GM12878 (cell line): ENCODE measurements at regions not wholly inside any gene's neighbourhood (a gene's known extent, or its start where the extent isn't known, plus 50 kb on each side); places are given as distances from the start of the nearest gene placed in this dataset.

ENCODE experiments used
- CREB1 ChIP-seq: IDR thresholded peaks from 2 replicates; pipeline ENCODE4 v1.6.1; 2012; ENCODE audit warnings: low read depth, mild to moderate bottlenecking, inconsistent platforms
- CTCF ChIP-seq, 3 experiments: IDR thresholded peaks in 2 of 3; conservative IDR thresholded peaks in 1 of 3; 2 replicates each; pipeline ENCODE4 v1.5.1; 2011; ENCODE audit warnings: low read depth in 3 of 3, low read length in 3 of 3, mild to moderate bottlenecking in 3 of 3, control low read depth in 2 of 3, moderate library complexity in 2 of 3, inconsistent platforms in 1 of 3, mixed read lengths in 1 of 3; ENCODE audit not compliant: control insufficient read depth in 2 of 3, insufficient read depth in 1 of 3; ENCODE audit errors: extremely low read depth in 1 of 3
- ESRRA ChIP-seq: IDR thresholded peaks from 2 replicates; pipeline ENCODE4 v1.6.1; 2012; ENCODE audit warnings: mild to moderate bottlenecking, low read length, improper control_type of control experiment
- ETV6 ChIP-seq, 2 experiments: fragments of 450-650 bp in 1 of 2; IDR thresholded peaks in 1 of 2; conservative IDR thresholded peaks in 1 of 2; 2 replicates each; pipeline ENCODE4 v1.6.1; 2014; ENCODE audit warnings: antibody characterized with exemption in 1 of 2, borderline replicate concordance in 1 of 2, low read depth in 1 of 2, mild to moderate bottlenecking in 1 of 2, moderate library complexity in 1 of 2
- GATAD2B ChIP-seq: fragments of 450-650 bp; conservative IDR thresholded peaks from 2 replicates; pipeline ENCODE4 v1.6.1; 2017; ENCODE audit warnings: low read depth, mild to moderate bottlenecking, moderate library complexity
- IKZF1 ChIP-seq: fragments of 450-650 bp; conservative IDR thresholded peaks from 2 replicates; pipeline ENCODE4 v1.6.1; 2017; ENCODE audit warnings: antibody characterized with exemption, mild to moderate bottlenecking
- IKZF2 ChIP-seq, 2 experiments: fragments of 450-650 bp; IDR thresholded peaks; 2 replicates each; pipeline ENCODE4 v1.6.1; 2017; ENCODE audit warnings: mild to moderate bottlenecking in 2 of 2, moderate library complexity in 2 of 2
- NFIC ChIP-seq: IDR thresholded peaks from 2 replicates; pipeline ENCODE4 v1.6.1; 2012; ENCODE audit warnings: low read depth, mild to moderate bottlenecking, inconsistent platforms, low read length, moderate library complexity
- NKRF ChIP-seq: fragments of 450-650 bp; conservative IDR thresholded peaks from 2 replicates; pipeline ENCODE4 v1.6.1; 2017; ENCODE audit warnings: mild to moderate bottlenecking, moderate library complexity
- POLR2A ChIP-seq: IDR thresholded peaks from 2 replicates; pipeline ENCODE4 v1.6.1; 2011; ENCODE audit warnings: low read depth, mild to moderate bottlenecking, low read length
- POLR2AphosphoS2 ChIP-seq: IDR thresholded peaks from 2 replicates; pipeline ENCODE4 v1.6.1; 2011; ENCODE audit warnings: low read depth, mild to moderate bottlenecking, low read length, improper control_type of control experiment, moderate library complexity
- POU2F2 ChIP-seq: IDR thresholded peaks from 3 replicates; pipeline ENCODE4 v1.6.1; 2011; ENCODE audit warnings: low read depth, mild to moderate bottlenecking, low read length, borderline replicate concordance
- RAD21 ChIP-seq: IDR thresholded peaks from 2 replicates; pipeline ENCODE4 v1.6.1; 2011; ENCODE audit warnings: mild to moderate bottlenecking, low read depth, low read length, moderate library complexity; ENCODE audit not compliant: insufficient read depth
- RCOR1 ChIP-seq: conservative IDR thresholded peaks from 2 replicates; pipeline ENCODE4 v1.6.1; 2012; ENCODE audit warnings: low read depth, low read length, improper control_type of control experiment
- SMAD5 ChIP-seq: IDR thresholded peaks from 2 replicates; pipeline ENCODE4 v1.6.1; 2016; ENCODE audit warnings: antibody characterized with exemption, low read depth
- YBX1 ChIP-seq: fragments of 450-650 bp; IDR thresholded peaks from 2 replicates; pipeline ENCODE4 v1.6.1; 2016; ENCODE audit warnings: antibody characterized with exemption
- ZBTB33 ChIP-seq: fragments of 450-650 bp; IDR thresholded peaks from 2 replicates; pipeline ENCODE4 v1.6.1; 2017; ENCODE audit warnings: mild to moderate bottlenecking
- ZBTB40 ChIP-seq: fragments of 450-650 bp; IDR thresholded peaks from 2 replicates; pipeline ENCODE4 v1.6.1; 2016; ENCODE audit warnings: mild to moderate bottlenecking, moderate library complexity, borderline replicate concordance
- ZNF217 ChIP-seq: fragments of 450-650 bp; IDR thresholded peaks from 2 replicates; pipeline ENCODE4 v1.6.1; 2017; ENCODE audit warnings: antibody characterized with exemption, mild to moderate bottlenecking

GRCh38 chr14:73786636-73787485 lies 64.8 kb upstream of the PTGR2 start (continued):
- TF ChIP-seq ZBTB40 = no peak; the same call in 1 of the 2 replicates
- no peak for TF ChIP-seq YBX1
- TF ChIP-seq CTCF (IDR thresholded peaks at IDR 0.05 in 2 of 3, conservative IDR thresholded peaks at IDR 0.05 in 1 of 3; ENCODE audit: control insufficient read depth in 2 of 3, extremely low read depth in 1 of 3, insufficient read depth in 1 of 3, low read depth in 3 of 3, low read length in 3 of 3) = no peak
- TF ChIP-seq ZNF217 = 0 out of 2 replicates have a peak, but pooled peaks have one; percentile 50
- no peak for TF ChIP-seq ESRRA
- TF ChIP-seq POLR2A = peak; percentile 79
- peak; percentile 32 for TF ChIP-seq POLR2AphosphoS2
- no peak for TF ChIP-seq ZBTB33
- TF ChIP-seq IKZF1 = peak; percentile 71
- TF ChIP-seq GATAD2B = peak; percentile 82; the same call in 1 of the 2 replicates
- TF ChIP-seq NKRF = 0 out of 2 replicates have a peak, but pooled peaks have one; percentile 63
- TF ChIP-seq CREB1 = 0 out of 2 replicates have a peak, but pooled peaks have one; percentile 24
- TF ChIP-seq NFIC = no peak
- no peak for TF ChIP-seq SMAD5
- TF ChIP-seq POU2F2 = no peak
- peak in 1 of 2 experiments; percentile 14; a peak in 1 of 4 replicates for TF ChIP-seq ETV6 (conservative IDR thresholded peaks at IDR 0.05 in 1 of 2, IDR thresholded peaks at IDR 0.05 in 1 of 2; ENCODE audit: borderline replicate concordance in 1 of 2, low read depth in 1 of 2)
- TF ChIP-seq RAD21 = no peak
- TF ChIP-seq IKZF2 (IDR thresholded peaks at IDR 0.05) = no peak
- TF ChIP-seq RCOR1 = no peak
